HG02885 (cell line): ENCODE measurements at regions not wholly inside any gene's neighbourhood (a gene's known extent, or its start where the extent isn't known, plus 50 kb on each side); places are given as distances from the start of the nearest gene placed in this dataset.

Source experiments
- ATAC-seq: cut with Tn5 transposase; IDR thresholded peaks from one replicate; pipeline ENCODE4 v1.9.1; 2021; ENCODE audit warnings: mild to moderate bottlenecking; ENCODE audit not compliant: unreplicated experiment, poor library complexity

GRCh38 chr10:8508882-8509281, 454.4 kb downstream of the GATA3 start:
- no peak for ATAC-seq

GRCh38 chr10:8510471-8510870, 456.0 kb downstream of the GATA3 start:
- no peak for ATAC-seq

DNA sequence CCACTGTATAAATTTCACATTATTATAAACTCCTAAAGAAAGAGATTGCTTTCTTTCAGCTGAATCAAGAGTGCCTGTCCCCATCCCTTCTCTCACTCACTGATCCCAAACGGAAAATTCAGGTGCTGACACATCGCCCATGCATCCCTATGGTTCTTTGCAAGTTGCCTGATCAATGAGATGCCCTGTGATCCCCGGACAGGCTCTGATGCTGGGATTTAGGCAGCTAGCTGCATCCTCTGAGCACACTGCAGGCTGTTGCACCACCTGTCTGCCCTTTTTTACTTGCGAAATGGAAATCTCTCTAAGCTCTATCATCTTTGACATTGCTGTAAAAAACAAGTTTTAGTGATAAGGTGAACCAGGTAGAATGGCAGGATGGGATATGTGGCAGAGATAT, 456.5 kb downstream of the GATA3 start:
- no peak for ATAC-seq

DNA sequence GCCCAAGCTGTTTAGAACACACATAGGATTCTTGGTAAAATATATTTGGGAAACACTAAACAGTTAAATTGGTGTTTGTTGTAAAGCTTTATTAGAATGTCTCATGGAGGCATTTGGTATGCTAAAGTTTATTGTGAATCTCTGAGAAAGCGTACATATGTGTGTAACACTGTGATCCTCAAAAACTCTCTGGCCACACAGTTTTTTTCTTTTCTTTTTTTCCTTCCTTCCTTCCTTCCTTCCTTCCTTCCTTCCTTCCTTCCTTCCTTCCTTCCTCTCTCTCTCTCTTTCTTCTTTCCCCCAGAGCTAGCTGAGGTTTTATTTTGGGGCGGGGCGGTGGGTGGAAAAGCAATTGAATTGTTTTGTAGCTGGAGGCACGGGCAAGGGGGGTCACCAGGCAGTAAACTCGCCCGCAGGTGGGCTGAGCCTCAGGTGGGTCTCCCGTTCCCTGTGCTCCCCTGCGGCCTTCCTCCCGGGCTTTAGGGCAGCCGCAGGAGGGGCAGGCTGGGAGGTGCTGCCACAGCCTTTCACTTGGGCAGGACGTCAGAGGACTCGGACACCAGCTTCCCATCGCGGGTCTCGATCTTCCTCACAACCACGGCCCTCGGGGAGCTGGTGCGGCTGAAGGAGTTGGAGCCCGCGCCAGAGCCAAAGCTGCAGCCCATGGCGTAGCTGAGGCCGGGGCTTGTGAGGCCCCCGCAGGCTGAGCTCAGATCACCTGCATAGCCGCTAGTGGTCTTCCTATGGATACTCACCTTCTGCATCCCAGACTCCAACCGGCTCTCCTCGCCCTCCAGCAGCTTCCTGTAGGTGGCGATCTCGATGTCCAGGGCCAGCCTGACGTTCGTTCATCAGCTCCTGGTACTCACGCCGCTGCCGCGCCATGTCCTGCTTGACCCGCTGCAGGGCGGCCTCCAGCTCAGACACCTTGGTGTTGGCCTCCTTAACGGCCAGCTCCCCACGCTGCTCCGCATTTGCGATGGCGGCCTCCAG, 459.0 kb downstream of the GATA3 start:
- ATAC-seq = no peak

GRCh38 chr10:8520382-8520781, 465.9 kb downstream of the GATA3 start:
- ATAC-seq = no peak

- no peak for ATAC-seq
These were observed 473.3 kb downstream of the GATA3 start for GRCh38 chr10:8527773-8528172.

DNA sequence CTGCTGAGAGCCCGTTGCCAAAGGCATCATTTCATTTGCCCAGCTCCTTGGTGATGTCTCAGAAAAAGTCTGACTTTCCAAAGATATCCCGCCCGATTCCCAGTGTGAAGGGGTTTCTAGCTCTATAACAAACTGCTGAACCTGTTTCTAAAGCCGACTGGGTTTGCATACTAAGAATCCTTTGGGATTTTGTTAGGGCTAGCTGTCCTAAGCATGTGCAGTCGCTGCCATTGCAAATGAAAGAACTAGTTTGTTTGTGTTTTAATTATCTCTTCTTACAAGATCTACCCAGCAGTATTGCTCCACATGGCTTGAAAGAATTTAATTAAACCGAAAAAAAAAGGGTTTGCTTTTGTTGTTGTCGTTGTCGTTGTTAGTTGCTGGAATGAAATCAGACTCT, 476.6 kb downstream of the GATA3 start:
- no peak for ATAC-seq

DNA sequence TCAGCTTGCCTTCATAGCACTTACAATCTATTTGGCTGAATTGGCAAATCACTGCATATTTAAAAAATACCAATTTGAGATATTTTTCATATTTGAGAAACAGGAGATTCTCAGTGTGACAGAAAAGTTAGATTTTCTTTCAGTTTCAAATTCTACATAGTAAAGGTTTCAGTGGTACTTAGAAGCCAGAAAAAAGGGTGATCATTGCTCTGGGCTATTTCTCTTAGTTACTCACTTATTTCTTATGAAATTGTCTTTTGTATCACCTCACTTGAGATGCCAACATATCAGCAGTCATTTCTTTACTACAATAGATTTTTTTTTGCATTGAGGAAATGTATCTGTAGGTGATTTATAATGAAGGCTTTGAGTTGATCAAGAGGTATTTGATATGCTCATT, 478.2 kb downstream of the GATA3 start:
- ATAC-seq = no peak

DNA sequence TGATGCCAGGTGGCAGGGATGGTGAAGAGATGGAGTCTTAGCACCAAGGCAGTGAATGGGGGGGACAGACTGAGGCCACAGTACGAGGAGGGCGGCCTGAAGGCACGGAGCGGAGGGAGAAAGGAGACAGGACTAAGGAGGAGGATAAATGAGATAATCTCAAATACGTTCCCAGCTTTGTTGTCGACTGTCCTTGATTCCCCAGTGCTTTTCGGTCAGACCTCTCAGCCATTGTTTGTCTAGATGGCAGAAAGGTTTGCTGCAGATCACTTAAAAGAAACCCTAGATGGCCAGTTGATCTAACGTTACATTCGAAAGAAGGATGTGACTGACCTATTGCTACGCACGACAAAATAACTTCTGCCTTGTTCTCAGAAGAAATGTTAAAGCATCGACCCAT, 479.0 kb downstream of the GATA3 start:
- ATAC-seq = no peak

GRCh38 chr10:8534096-8534495, 479.6 kb downstream of the GATA3 start:
- no peak for ATAC-seq

DNA sequence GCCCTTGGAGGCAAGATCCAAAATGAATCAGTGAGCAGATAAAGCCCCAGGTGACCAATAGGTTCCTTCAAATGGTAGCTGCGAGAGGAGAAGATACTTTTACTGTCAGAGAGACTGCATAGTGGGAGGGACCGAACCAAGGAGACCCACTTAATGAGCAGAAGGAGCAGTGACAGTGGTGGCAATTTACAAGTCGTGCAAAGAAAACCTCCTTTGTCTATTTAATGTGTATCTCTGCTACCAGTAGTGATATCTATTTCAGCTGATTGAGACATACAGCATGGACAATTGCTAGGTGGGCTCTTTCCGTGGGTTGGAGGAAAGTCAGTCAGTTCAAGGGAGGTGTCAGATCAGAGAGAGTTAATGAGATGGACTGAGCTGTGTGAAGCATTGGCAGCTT, 480.4 kb downstream of the GATA3 start:
- ATAC-seq = no peak

GRCh38 chr10:8539056-8539455, 484.6 kb downstream of the GATA3 start:
- ATAC-seq = no peak

- no peak for ATAC-seq
These were observed 489.0 kb downstream of the GATA3 start for GRCh38 chr10:8543361-8544056.

DNA sequence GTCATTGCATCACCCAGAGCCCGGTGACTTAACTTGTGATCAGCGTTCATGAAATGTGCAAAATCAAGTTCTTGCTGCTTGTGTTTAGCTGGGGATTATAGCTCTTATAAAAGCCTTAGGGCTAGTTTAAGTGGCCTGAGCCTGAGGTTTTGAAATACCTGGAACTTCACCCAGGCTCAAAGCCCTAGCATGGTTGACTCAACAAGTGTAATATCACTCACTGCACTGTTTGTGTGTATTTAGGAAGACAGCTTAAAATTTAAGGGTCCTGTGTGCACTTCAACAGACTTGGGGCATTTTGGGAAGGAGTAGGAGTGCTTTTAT, 489.5 kb downstream of the GATA3 start:
- ATAC-seq = no peak

DNA sequence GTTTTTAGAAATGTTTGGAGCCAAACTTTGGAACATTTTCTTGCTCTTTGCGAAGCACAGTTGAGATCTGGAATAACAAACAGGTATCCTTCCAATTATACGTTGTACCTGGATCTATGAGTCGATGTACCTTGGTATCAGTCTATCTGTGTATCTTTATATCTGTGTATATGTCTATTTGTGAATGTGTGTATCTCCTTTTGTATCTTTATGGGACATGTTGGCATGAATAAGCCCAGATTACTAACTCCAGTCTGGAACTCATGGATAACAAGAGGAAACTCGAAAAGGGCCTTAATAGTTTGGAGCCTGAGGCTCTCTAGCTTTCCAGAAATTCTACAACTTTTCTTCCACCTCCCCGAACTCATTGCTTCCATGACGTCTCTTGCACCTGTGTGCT, 490.0 kb downstream of the GATA3 start:
- no peak for ATAC-seq

DNA sequence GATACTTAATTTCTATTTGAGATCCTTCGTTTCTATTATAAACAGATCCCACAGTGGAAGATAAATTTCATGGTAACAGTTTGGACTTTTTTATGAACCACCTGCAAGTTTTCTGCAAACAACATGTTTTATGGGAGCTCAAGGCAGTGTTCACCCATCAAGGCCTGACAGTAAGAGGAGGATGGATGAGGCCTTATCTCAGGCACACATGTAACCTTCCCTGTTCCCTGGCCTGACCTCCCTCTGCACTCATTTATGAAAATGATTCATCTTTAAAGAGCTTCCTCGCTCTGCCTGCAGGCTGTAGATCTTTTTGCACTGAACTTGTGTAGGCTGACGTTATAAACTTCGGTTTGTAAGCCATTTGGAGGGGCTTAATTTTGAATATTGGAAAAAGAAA, 500.1 kb downstream of the GATA3 start:
- no peak for ATAC-seq

DNA sequence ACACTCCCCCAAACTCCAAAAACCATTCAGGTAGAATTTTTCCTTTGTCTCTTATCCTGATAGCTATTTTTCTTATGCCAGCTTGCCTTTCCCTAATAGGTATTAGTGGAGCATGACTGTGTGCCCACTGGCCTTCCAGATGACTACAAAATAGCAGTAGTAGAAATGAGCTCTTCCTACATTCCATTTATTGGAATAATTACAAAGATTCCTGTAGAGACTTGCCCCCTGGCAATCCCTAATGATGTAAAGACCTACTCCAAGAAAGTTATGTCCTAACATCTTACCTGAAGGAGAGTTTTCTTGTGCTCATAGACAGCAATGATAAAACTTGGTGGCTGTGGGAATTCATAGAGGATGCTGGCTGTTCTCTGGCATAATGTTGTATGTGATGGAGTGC, 501.8 kb downstream of the GATA3 start:
- no peak for ATAC-seq

DNA sequence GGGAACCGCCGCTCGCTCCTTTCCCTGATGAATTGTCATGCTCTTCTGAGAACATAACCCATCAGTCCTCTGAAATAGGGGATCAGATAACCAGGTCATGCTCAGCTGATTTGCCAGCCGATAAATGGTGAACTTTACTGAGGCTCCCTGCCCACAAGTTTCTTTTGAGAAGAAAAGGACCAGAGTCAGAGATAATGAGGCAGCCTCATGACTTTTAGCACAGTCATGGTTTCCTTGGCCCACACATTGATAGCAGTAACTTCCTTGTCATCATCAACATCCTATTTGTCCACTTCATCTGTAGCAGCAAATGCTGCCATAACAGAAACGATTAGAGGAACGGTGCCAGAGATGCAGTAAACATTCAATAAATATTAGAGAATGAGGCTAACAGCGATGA, 509.0 kb downstream of the GATA3 start:
- ATAC-seq = no peak

GRCh38 chr10:8566737-8567136, 512.2 kb downstream of the GATA3 start:
- ATAC-seq = no peak

- ATAC-seq = no peak
These were observed 513.9 kb downstream of the GATA3 start for GRCh38 chr10:8568401-8568800.

GRCh38 chr10:8575620-8576019, 521.1 kb downstream of the GATA3 start:
- ATAC-seq = no peak

DNA sequence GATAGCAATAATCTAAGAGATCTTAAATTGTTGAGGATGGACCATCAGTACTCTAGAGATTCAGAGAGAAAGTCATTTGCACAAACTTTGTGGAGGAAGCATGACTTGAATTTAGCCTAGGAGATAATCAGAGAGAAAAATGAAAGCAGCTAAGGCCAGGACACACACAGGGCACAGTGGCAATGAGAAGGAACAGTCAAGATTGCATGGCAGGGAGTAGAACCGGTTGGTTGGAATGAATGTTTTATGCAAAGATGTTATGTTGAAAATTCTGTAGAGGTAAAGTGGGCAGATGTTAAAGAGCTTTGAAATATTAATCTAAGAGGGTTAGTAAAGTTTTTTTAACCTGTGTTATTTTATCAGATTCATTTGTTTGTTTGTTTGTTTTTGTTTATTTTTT, 521.8 kb downstream of the GATA3 start:
- no peak for ATAC-seq
